Neural cell (in vitro differentiated cells): ENCODE measurements at regions not wholly inside any gene's neighbourhood (a gene's known extent, or its start where the extent isn't known, plus 50 kb on each side); places are given as distances from the start of the nearest gene placed in this dataset.

Experiments used
- H2AFZ ChIP-seq: fragments of 200-600, 300-800 bp; sonication (generic), shearing (Covaris generic); 2 replicates; pipeline ENCODE4 v1.6.0; 2014; ENCODE audit warnings: low read depth, mild to moderate bottlenecking, antibody characterized with exemption, low read length, moderate library complexity
- H3F3A ChIP-seq: fragments of 200-600 bp; shearing (Covaris generic); 2 replicates; pipeline ENCODE4 v1.6.1; 2016; ENCODE audit warnings: mild to moderate bottlenecking, moderate library complexity, mixed read lengths, antibody characterized with exemption, low read length; ENCODE audit not compliant: insufficient read depth, poor library complexity, severe bottlenecking
- H3K27ac ChIP-seq: fragments of 200-600, 300-800 bp; sonication (generic), shearing (Covaris generic); 2 replicates; pipeline ENCODE4 v1.5.1; 2014; ENCODE audit warnings: mild to moderate bottlenecking, low read length, moderate library complexity
- H3K27me3 ChIP-seq: fragments of 300-800, 200-600 bp; sonication (generic), shearing (Covaris generic); 2 replicates; pipeline ENCODE4 v1.6.0; 2014; ENCODE audit warnings: mild to moderate bottlenecking, low read depth, low read length, moderate library complexity; ENCODE audit not compliant: insufficient read depth
- H3K36me3 ChIP-seq: fragments of 300-800, 200-600 bp; sonication (generic), shearing (Covaris generic); 2 replicates; pipeline ENCODE4 v1.5.1; 2014; ENCODE audit warnings: mild to moderate bottlenecking, antibody characterized with exemption, low read length, moderate library complexity; ENCODE audit not compliant: insufficient read depth
- H3K4me2 ChIP-seq: fragments of 300-800, 200-600 bp; sonication (generic), shearing (Covaris generic); 2 replicates; pipeline ENCODE4 v1.6.0; 2014; ENCODE audit warnings: mild to moderate bottlenecking, low read length
- H3K4me3 ChIP-seq: fragments of 300-800, 200-600 bp; sonication (generic), shearing (Covaris generic); 2 replicates; pipeline ENCODE4 v1.5.1; 2014; ENCODE audit warnings: mild to moderate bottlenecking, low read length, moderate library complexity
- H3K79me2 ChIP-seq: fragments of 200-600 bp; shearing (Covaris generic); replicated peaks from 2 replicates; pipeline ENCODE4 v1.6.0; 2014; ENCODE audit warnings: mild to moderate bottlenecking, low read length, moderate library complexity; ENCODE audit not compliant: insufficient read depth
- H3K9ac ChIP-seq: fragments of 300-800, 200-600 bp; sonication (generic), shearing (Covaris generic); 2 replicates; pipeline ENCODE4 v1.6.1; 2016; ENCODE audit warnings: mild to moderate bottlenecking, low read length, mixed read lengths
- H3K9me2 ChIP-seq: fragments of 200-600 bp; shearing (Covaris generic); 2 replicates; pipeline ENCODE4 v1.6.1; 2016; ENCODE audit warnings: mild to moderate bottlenecking, low read length, mixed read lengths; ENCODE audit not compliant: insufficient read depth
- H3K9me3 ChIP-seq: fragments of 200-600, 300-800 bp; sonication (generic), shearing (Covaris generic); 2 replicates; pipeline ENCODE4 v1.6.1; 2016; ENCODE audit warnings: mild to moderate bottlenecking, mixed run types, low read length, moderate library complexity, mixed read lengths
- H4K20me1 ChIP-seq: fragments of 200-600 bp; shearing (Covaris generic); 2 replicates; pipeline ENCODE4 v1.6.1; 2016; ENCODE audit warnings: mild to moderate bottlenecking, mixed run types; ENCODE audit not compliant: insufficient read depth
- CTCF ChIP-seq: fragments of 450-650 bp; IDR thresholded peaks from 2 replicates; pipeline ENCODE4 v1.5.1; 2014; ENCODE audit warnings: antibody characterized with exemption, mild to moderate bottlenecking, moderate library complexity; ENCODE audit not compliant: poor library complexity, severe bottlenecking
- EP300 ChIP-seq: fragments of 450-650 bp; conservative IDR thresholded peaks from 2 replicates; pipeline ENCODE4 v1.6.1; 2014; ENCODE audit warnings: antibody characterized with exemption, mild to moderate bottlenecking, moderate library complexity; ENCODE audit not compliant: poor library complexity, severe bottlenecking
- EZH2 ChIP-seq: fragments of 200-600, 300-800 bp; shearing (Covaris generic), sonication (generic); IDR thresholded peaks from 2 replicates; pipeline ENCODE4 v1.6.1; 2014; ENCODE audit warnings: antibody characterized with exemption, low read length, borderline replicate concordance, mild to moderate bottlenecking; ENCODE audit not compliant: insufficient read depth, poor library complexity, severe bottlenecking
- MXI1 ChIP-seq: fragments of 450-650 bp; conservative IDR thresholded peaks from 2 replicates; pipeline ENCODE4 v1.6.1; 2014; ENCODE audit warnings: antibody characterized with exemption, mild to moderate bottlenecking; ENCODE audit not compliant: poor library complexity, severe bottlenecking
- POLR2AphosphoS5 ChIP-seq: IDR thresholded peaks from 2 replicates; pipeline ENCODE4 v1.6.1; 2012
- RAD21 ChIP-seq: fragments of 450-650 bp; conservative IDR thresholded peaks from 2 replicates; pipeline ENCODE4 v1.6.1; 2014; ENCODE audit warnings: antibody characterized with exemption, mild to moderate bottlenecking, moderate library complexity
- REST ChIP-seq: IDR thresholded peaks from 2 replicates; pipeline ENCODE4 v1.6.1; 2012; ENCODE audit warnings: borderline replicate concordance
- SMC3 ChIP-seq: fragments of 450-650 bp; conservative IDR thresholded peaks from 2 replicates; pipeline ENCODE4 v1.6.1; 2014; ENCODE audit warnings: antibody characterized with exemption, mild to moderate bottlenecking, moderate library complexity; ENCODE audit not compliant: poor library complexity
- TAF1 ChIP-seq: IDR thresholded peaks from 2 replicates; pipeline ENCODE4 v1.6.1; 2012; ENCODE audit warnings: low read depth

GRCh38 chr7:97565665-97566064, 166.2 kb upstream of the TAC1 start:
- Histone ChIP-seq H3K9me2 (no peaks in the 10 kb centered on the region), H3K27ac (no peak overlapping the region), H3K9me3 (no peaks in the 10 kb centered on the region), H2AFZ (no peak overlapping the region), H4K20me1 (no peaks in the 10 kb centered on the region), H3K4me2 (no peak overlapping the region), H3K9ac (no peak overlapping the region), H3K79me2 (no peaks in the 10 kb centered on the region), H3F3A (no peaks in the 10 kb centered on the region), H3K27me3 (no peaks in the 10 kb centered on the region), H3K36me3 (no peaks in the 10 kb centered on the region), H3K4me3 (no peak overlapping the region)
- TF ChIP-seq MXI1, result no peak
- no peak for TF ChIP-seq EZH2
- no peak for TF ChIP-seq EP300
- no peak for TF ChIP-seq RAD21
- no peak for TF ChIP-seq POLR2AphosphoS5
- TF ChIP-seq TAF1, result no peak
- TF ChIP-seq CTCF, result no peak
- TF ChIP-seq SMC3, result no peak
- no peak for TF ChIP-seq REST

GRCh38 chr7:97573065-97573464, 158.8 kb upstream of the TAC1 start:
- Histone ChIP-seq H3K9me3 (no peaks in the 10 kb centered on the region), H3K4me2 (no peak overlapping the region), H3K27me3 (no peaks in the 10 kb centered on the region), H3K9me2 (no peaks in the 10 kb centered on the region), H3K79me2 (no peaks in the 10 kb centered on the region), H3K4me3 (peak overlapping the region; percentile 31), H3K27ac (peak overlapping the region; percentile 83), H3K36me3 (no peaks in the 10 kb centered on the region), H3F3A (peaks cover 9% of the 10 kb centered on the region), H2AFZ (no peak overlapping the region), H4K20me1 (no peaks in the 10 kb centered on the region), H3K9ac (peak overlapping the region; percentile 44)
- TF ChIP-seq REST (peak; percentile 95), SMC3 (no peak), EZH2 (no peak), CTCF (no peak), POLR2AphosphoS5 (peak; percentile 100), TAF1 (no peak), RAD21 (no peak), EP300 (peak; percentile 100), MXI1 (no peak)
